ENCODE measurements at regions not wholly inside any gene's neighbourhood (a gene's known extent, or its start where the extent isn't known, plus 50 kb on each side); places are given as distances from the start of the nearest gene placed in this dataset.
"Not testable (repeated sequence)": the region's sequence is repeated elsewhere in the genome, so short reads cannot be mapped to it uniquely, and the experiment has no call there.

DNA sequence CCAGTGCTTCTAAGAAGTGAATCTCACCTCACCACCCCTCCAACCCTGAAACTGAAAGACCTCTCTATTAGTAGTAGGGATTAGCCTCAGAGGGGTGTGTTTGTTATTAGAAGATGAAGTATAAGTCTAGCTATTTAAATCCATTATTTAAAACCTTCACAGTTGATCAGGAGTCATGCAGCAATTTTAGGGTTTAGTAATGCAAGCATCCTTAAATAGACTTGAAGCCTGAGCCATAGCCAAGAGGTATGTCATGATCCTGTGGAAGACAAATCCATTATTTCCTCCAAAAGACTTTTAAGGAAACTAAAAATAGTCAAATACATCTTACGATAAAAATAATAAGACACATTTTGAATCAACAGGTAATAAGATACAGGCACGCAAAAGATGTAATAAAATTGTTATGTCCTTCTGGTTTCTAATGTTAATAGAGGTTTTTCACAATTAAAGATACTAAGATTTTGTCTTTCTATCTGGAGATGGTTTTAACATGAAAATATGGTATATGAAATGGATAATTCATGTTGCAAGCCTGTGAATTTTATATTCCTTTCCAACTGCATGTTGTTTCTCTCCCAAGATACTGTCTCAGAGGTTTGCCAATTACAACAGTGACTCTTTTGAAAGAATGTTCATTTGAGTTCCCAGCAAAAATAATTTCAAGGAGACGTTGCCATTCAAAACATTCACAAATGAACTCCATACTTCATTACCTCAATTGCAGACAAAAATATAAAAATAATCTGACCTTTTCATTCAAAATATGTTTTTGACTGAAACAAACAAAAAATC is 68.0 kb downstream of the LUZP4 start:
- intact Hi-C loops (cut with DNase I), result no loop called here
- DNase-seq (ENCODE audit: low spot score), result no peak

DNA sequence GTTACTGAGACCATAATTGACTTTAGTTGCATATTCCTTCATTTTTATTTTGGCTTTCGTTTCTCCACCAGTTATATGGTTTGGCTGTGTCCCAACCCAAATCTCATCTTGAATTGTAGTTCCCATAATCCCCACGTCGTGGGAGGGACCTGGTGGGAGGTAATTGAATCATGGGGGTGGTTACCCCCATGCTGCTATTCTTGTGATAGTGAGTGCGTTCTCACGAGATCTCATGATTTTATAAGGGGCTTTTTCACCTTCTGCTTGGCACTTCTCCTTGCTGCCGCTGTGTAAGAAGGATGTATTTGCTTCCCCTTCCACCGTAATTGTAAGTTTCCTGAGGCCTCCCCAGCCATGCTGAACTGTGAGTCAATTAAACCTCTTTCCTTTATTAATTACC is 70.0 kb downstream of the LUZP4 start:
- DNase-seq (ENCODE audit: low spot score); intact Hi-C loops (cut with DNase I): not testable (repeated sequence)

DNA sequence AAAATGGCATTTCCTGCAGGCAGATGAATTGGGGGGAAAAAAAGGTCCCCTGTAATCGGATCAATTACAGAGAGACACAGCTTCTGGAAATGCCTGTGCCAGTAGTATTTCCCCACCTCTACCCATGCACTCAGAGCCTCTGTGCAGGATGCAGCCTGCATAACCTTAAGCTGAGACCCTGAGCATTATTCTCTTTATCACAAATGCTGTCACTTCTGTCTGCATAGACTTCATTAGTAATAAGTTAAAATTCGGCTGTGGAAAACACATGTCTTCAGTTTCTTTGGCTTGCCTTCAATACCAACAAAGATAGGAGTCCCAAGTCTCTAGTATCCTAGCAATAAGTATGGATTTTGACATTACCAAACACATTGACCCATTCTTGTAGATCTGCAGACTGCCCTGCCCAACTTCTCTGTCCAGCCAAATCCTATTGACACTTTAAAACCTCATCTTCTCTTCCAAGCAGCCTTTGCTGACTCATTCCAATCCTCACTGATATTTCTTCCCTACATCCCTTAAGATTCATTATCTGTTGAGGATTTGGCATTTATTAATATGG is 70.8 kb downstream of the LUZP4 start:
- intact Hi-C loops (cut with DNase I), result no loop called here
- DNase-seq (ENCODE audit: low spot score), result no peak

DNA sequence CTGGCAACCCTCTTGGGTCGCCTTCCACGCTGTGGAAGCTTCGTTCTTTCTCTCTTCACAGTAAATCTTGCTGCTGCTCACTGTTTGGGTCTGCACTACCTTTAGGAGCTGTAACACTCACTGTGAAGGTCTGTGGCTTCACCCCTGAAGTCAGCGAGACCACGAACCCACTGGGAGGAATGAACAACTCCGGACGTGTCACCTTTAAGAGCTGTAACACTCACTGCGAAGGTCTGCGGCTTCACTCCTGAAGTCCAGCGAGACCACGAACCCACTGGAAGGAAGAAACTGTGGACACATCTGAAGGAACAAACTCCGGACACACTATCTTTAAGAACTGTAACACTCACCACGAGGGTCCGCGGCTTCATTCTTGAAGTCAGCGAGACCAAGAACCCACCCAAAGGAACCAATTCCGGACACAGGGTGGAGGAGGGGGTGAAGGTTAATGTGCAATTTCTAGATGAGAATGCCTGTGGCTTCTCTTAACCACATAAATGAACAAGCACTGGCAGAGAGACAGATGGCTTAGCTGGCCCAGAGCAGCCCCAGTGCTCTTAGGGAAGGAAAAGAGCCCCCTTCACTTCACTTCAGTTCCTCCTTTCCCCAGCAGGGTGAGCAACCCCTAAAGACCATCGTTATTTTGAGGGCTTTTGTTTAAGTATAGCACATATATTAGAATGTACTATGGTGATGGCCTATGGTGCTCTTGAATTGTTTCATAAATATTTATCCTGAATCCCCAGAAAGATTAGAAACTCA is 73.0 kb downstream of the LUZP4 start:
- intact Hi-C loops (cut with DNase I), result no loop called here
- no peak for DNase-seq (ENCODE audit: low spot score)

DNA sequence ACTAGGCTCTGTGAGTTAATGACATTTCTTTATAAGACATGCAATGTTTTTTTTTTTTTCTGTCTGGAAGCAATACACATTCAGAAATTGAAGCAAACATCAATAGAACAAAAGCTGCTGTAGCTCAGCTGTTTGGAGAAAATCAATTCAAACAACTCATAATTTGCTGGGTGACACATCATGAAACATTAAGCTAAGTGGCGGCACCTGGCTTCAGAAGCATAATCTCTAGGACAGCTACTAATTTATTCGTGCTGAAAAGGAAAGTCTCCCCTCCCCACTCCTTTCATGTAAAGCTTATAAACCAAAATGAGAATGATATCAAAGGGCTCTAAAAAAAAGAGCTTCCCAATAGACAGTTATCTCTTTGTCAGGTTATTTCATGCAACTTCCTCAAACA is 73.9 kb downstream of the LUZP4 start:
- intact Hi-C loops (cut with DNase I), result no loop called here

DNA sequence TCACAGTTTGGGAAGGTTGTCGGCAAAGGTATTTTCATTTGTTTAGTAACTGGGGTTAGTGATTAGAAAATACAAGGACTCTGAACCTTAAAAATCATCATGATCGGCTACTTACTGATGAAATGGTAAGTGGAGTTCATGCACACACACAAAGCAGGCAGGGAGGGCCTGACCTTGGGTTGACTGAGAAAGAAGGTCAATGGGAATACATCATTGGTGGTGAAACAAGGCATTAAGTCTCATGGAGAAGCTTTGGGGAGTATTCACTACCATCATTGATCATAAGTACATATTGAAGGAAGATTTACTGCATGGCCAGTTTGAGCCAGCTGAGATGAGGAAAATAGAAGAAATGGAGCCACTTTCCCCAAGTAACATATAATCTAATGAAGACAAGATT is 74.4 kb downstream of the LUZP4 start:
- intact Hi-C loops (cut with DNase I), result no loop called here
- DNase-seq (ENCODE audit: low spot score), result no peak

More for the DNA sequence above, 73.9 kb downstream of the LUZP4 start:
- no peak for DNase-seq (ENCODE audit: low spot score)

DNA sequence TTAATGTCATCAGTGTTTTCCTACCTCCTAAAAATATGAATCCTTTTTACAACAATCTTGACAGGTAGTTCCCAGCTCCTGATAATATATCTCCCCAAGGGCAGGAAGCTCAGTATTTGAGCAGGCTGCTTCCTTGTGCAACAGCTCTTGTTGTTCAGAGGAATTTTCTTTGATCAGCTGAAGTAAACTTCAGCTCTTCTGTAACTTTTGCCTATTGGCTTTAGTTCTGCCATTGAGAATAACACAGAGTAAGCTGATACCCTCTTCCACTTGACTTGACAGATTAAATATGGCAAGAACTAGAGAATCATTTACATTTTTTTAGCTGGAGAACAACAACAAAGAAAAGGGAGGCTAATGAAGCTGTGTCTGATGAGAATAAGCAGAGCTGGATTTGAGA is 75.2 kb downstream of the LUZP4 start:
- intact Hi-C loops (cut with DNase I), result no loop called here
- DNase-seq (ENCODE audit: low spot score), result no peak

DNA sequence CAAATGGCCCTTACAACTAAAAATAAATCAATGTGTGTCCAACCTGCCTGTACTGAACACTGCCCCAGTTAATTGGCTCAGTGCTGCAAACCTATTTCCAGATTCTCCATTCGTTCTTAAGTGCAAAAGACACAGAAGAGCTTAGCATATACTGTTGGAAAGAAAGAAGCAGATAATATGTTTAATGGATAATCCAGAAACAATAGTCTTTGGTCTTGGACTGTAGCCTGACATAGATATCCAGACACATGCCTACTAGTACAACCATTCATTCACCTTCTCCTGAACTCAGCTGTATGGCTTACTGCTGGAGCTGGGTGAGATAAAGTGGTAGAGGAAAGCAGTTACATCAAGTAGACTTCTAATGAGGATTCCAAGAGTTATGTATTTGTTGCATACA is 77.0 kb downstream of the LUZP4 start:
- no peak for DNase-seq (ENCODE audit: low spot score)
- intact Hi-C loops (cut with DNase I), result no loop called here

DNA sequence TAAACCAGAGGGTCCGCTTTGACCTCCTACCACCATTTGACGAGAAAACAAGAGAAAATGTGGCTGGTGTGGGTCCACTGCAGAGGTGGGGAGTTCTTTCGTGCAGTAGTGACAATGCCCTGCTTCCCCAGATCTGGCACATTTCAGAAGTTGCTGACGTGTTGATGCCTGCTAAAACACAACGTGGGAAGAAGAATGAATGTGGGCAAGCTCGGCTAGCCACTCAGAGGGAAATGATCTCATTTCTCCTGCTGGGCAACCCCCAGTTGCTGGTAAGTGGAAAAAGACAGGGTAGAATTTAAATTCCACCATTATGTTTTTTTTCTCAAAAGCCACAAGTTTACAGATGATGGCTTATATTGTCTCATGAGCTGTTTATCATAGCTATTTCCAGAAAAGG is 77.9 kb downstream of the LUZP4 start:
- intact Hi-C loops (cut with DNase I), result no loop called here

DNA sequence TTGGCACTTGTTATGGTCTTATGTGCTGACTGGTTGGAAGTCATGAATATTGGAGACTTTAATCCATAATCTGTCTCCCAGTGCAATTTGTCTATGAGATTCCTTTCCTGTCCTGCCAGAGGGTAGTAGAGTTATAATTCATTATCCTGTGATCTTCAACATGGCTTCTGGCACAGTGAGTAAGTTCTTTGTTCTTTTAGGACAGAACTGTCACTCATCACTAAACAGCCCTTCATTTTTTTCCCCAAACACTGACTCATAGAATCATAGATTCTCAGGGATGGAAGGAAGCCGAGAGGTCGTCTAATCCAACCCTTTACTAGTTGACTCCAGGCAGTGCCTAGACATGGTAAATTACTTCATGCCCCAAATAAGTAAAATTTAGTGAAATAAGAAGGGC is 78.4 kb downstream of the LUZP4 start:
- intact Hi-C loops (cut with DNase I), result no loop called here
- no peak for DNase-seq (ENCODE audit: low spot score)

More for the DNA sequence above, 77.9 kb downstream of the LUZP4 start:
- DNase-seq (ENCODE audit: low spot score), result no peak

DNA sequence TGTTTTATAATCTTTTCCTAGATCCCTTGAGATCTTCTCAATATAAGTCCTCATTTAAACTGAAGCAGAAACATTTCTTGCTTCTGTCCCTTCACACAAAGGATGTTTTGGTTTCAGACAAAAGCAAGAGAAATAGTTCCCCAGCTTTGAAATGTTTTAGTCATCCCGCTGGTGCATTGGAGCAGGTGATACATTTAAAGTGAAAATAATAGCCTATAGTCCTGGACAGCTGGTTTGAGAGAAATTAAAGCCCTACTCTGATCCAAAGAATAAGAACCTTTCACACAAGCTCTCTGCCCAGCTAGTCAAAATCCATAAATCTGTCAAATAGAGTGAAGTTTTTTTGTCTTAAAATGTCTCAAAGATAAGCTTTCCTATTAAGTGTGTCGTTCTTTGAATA is 79.4 kb downstream of the LUZP4 start:
- intact Hi-C loops (cut with DNase I), result no loop called here
- no peak for DNase-seq (ENCODE audit: low spot score)

DNA sequence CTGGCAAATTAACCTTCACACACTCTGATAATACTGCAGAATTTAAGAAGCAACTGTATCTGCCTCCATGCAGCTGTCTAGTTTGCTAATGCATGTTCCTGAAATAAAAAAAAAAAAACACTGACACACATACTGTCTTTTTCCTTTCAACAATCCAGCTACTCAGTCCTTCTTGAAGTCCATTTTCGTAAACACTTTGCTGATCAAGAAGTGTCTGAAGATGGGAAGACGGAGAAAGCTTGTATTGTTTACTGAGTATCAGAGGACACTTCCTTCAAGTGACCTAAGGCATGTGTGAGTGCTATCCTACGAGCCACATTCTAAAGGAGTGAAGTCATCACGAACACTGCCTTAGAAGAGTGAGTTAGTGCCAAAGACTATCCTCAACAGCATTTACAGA is 82.6 kb downstream of the LUZP4 start:
- DNase-seq (ENCODE audit: low spot score), result no peak
- intact Hi-C loops (cut with DNase I), result no loop called here

DNA sequence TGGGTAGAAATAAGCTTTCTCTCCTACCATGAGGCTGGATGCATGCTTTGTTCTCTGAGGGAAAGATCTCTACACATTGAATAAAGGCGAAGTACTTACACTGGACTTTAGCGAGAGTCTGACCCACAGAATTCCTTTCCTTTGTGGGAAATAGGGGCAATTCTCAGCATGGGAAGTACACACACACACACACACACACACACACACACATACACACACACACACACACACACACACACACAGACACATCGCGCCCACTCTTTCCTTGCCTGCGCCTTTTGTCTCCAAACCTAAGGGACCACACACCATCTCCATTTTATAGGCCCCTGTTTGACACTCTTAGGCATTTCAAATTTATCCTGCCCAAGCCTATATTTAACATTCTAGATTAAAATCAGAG is 83.8 kb downstream of the LUZP4 start:
- intact Hi-C loops (cut with DNase I), result no loop called here

DNA sequence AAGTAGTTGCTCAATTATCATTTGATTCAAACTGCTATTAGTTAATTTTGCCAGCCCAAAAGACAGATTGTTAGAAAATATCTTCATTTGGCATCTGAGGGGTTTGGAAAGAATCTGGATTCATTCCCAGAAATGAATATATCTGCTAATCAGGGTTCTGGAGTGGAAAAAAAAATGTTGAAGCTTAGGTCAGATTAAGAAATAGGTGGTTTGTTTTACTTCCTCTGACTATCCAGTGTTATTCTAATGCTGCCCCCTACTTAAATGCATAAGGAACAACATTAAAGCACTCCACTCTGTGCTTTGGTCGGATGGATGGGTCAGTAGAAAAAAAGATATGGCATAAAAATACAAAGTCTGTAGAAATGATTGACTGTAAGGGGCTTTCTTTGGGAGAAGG is 89.0 kb downstream of the LUZP4 start:
- no peak for DNase-seq (ENCODE audit: low spot score)
- intact Hi-C loops (cut with DNase I), result no loop called here

More for the DNA sequence above, 83.8 kb downstream of the LUZP4 start:
- no peak for DNase-seq (ENCODE audit: low spot score)

DNA sequence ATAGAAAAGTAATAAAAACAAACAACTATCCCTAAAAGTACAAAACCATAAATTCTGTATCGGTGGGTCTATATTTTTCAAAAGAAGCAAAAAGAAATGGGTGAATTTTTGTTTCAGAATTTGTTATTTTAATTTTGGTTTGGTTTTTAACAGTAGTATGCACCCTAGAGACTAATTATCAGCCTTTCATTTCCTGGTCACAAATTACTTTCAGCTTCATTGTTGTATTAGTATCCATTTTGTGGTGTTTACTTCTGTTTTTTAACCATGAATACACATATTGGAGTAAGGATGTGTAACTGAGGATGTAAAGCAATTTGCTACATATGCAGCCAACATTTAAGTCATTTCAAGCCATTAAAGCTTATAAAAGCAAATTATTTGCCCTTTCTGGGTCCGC is 97.8 kb downstream of the LUZP4 start:
- no peak for DNase-seq (ENCODE audit: low spot score)

DNA sequence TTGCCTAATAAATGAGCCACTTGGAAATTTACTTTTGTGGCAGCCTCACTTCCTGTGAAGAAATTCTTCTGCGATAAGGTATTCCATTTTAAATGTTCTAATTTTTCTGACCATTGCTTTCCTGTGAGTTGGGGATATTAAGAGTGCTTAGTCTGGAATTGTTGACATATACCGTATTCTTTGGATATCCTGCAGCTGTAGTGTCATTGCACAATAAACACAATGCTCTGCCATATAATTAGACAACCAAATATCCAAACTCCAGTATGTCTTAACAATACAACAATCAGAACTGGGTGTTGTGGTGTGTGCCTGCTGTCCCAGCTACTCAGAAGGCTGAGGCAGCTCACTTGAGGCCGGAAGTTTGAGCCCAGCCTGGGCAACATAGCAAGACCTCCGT is 99.4 kb downstream of the LUZP4 start:
- intact Hi-C loops (cut with DNase I), result no loop called here

More for the DNA sequence above, 97.8 kb downstream of the LUZP4 start:
- intact Hi-C loops (cut with DNase I), result no loop called here

DNA sequence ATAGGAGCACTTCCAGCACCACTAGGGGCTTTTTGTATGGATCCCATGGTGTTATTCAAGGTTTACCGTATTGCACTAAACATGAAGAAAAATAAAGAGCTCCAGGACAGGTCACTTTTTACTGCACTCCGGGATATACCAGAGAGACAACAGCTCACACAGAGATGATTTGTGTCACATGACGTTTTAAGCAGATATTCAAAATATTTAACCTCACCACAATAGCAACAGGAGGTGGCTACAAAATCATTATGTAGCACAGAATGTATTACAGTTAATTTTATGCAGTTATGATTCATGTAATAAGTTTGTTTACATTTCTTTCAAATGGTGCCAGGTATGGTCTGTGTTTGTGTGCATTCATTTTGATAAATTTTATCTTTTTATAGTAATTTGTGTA is 100.6 kb downstream of the LUZP4 start:
- intact Hi-C loops (cut with DNase I), result no loop called here
- DNase-seq (ENCODE audit: low spot score), result no peak

More for the DNA sequence above, 99.4 kb downstream of the LUZP4 start:
- DNase-seq (ENCODE audit: low spot score), result no peak

DNA sequence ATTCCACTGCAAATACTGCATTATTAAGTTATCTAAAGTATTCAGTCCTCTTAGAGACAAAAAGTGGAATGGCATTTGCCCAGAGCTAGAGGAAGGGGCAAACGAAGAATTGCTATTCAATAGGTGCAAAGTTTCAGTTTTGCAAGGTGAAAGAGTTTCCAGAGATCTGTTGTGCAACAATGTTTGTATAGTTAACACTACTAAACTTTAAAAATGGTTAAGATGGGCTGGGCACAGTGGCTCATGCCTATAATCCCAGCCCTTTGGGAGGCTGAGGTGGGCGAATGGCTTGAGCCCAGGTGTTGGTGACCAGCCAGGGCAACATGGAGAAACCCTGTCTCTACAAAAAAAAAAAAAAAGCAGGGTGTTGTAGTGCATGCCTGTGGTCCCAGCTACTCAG is 102.5 kb downstream of the LUZP4 start:
- intact Hi-C loops (cut with DNase I), result no loop called here
- DNase-seq (ENCODE audit: low spot score), result no peak

DNA sequence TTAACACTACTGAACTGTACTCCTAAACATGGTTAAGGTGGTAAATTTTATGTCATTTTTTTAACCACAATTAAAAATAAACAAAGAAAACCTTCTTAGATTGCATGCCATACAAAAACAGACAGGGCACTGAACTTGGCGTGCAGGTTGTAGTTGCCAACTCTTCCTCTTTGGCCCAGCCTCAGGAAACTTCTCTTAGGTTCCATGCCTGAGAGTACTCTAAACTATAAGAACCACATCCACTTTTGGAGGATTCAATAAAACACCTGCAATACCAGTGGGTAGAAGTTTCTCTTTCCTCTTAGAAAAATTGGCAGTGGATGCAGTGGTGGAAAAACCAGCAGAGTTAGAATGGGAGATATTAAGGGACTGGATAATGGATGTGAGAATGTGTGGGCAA is 103.4 kb downstream of the LUZP4 start:
- intact Hi-C loops (cut with DNase I), result no loop called here

DNA sequence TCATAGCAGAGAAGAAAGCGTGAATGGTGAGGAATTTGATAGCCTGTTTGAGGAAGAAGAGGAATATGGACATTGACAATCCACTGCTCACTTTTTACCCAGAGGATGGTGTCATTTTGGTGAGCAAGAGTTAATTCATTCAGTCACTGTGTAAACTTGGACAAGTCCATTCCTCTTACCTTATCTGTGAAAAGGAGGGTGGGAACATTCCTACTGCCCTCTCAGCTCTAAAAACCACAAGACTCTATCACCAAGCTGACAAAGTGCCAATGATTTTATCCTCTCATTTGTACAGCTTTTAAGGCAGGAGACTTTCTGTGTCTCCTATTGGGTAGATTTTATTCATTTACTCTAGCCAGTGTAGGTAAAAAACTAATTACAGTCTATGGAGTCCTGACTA is 103.8 kb downstream of the LUZP4 start:
- DNase-seq (ENCODE audit: low spot score), result no peak
- intact Hi-C loops (cut with DNase I), result no loop called here

More for the DNA sequence above, 103.4 kb downstream of the LUZP4 start:
- DNase-seq (ENCODE audit: low spot score), result no peak

DNA sequence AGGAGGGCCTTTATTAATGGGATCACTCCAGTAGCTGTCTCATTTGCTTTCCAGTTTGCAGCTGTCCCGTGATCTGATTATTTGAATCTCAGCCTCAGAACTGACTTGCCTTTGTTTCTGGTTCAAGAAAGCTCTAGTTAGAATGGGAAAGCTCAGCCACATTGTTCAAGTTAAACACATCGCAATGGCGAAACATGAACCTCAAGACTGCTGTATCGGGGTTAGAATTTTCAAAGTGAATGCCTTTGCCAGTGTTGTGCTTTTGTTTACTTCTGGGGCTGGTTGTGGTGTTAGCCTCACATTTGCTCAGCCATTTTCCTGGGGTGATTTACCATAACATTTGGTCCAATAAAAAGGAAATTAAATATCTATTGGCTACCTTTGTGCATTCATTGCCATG is 105.3 kb downstream of the LUZP4 start:
- intact Hi-C loops (cut with DNase I); DNase-seq (ENCODE audit: low spot score): not testable (repeated sequence)

Measured in posterior vena cava (tissue), 2 donors.